Fibroblast of lung (primary cell): ENCODE measurements at regions not wholly inside any gene's neighbourhood (a gene's known extent, or its start where the extent isn't known, plus 50 kb on each side); places are given as distances from the start of the nearest gene placed in this dataset.

Experiments used
- DNase-seq, 2 donors: peaks; one replicate each; pipeline versions ENCODE4 v3.0.0 to v3.0.0-alpha.2; 2010; ENCODE audit warnings: low read depth in 2 of 2
- H2AFZ ChIP-seq: 2 replicates; pipeline ENCODE4 v1.5.1; 2012; ENCODE audit warnings: low read length, control low read depth, inconsistent platforms
- H3K27ac ChIP-seq: 2 replicates; pipeline ENCODE4 v1.5.1; 2011; ENCODE audit warnings: low read length, control low read depth; ENCODE audit not compliant: insufficient read depth
- H3K27me3 ChIP-seq: 2 replicates; pipeline ENCODE4 v1.5.1; 2011; ENCODE audit warnings: mild to moderate bottlenecking, low read length; ENCODE audit not compliant: control insufficient read depth, insufficient read depth
- H3K36me3 ChIP-seq: 2 replicates; pipeline ENCODE4 v1.5.1; 2011; ENCODE audit warnings: low read length; ENCODE audit not compliant: control insufficient read depth, insufficient read depth
- H3K4me1 ChIP-seq: 2 replicates; pipeline ENCODE4 v1.5.1; 2011; ENCODE audit warnings: low read length; ENCODE audit not compliant: control insufficient read depth, insufficient read depth; ENCODE audit errors: extremely low read depth
- H3K4me2 ChIP-seq: 2 replicates; pipeline ENCODE4 v1.5.1; 2011; ENCODE audit warnings: low read length, control low read depth; ENCODE audit not compliant: insufficient read depth; ENCODE audit errors: extremely low read depth
- H3K4me3 ChIP-seq, 4 experiments: fragments of 200-600 bp in 1 of 4; sonication (generic) in 1 of 4; replicated peaks in 1 of 4; 2 replicates each; pipeline ENCODE4 v1.5.1; 2011 to 2016; ENCODE audit warnings: low read length in 4 of 4, low read depth in 3 of 4, mild to moderate bottlenecking in 3 of 4, control low read depth in 2 of 4, inconsistent platforms in 1 of 4, mixed read lengths in 1 of 4; ENCODE audit not compliant: insufficient read depth in 1 of 4; ENCODE audit errors: control extremely low read depth in 1 of 4
- H3K79me2 ChIP-seq: 2 replicates; pipeline ENCODE4 v1.5.1; 2012; ENCODE audit warnings: mild to moderate bottlenecking, low read length, inconsistent platforms; ENCODE audit not compliant: control insufficient read depth, insufficient read depth
- H3K9ac ChIP-seq: 2 replicates; pipeline ENCODE4 v1.5.1; 2011; ENCODE audit warnings: mild to moderate bottlenecking, low read length, control low read depth; ENCODE audit not compliant: insufficient read depth
- H3K9me3 ChIP-seq: 2 replicates; pipeline ENCODE4 v1.5.1; 2012; ENCODE audit warnings: low read depth, low read length; ENCODE audit not compliant: control insufficient read depth, insufficient read depth
- H4K20me1 ChIP-seq: 2 replicates; pipeline ENCODE4 v1.5.1; 2011; ENCODE audit warnings: low read length; ENCODE audit not compliant: control insufficient read depth, insufficient read depth; ENCODE audit errors: extremely low read depth
- EZH2 ChIP-seq: IDR thresholded peaks from 2 replicates; pipeline ENCODE4 v1.5.1; 2012; ENCODE audit warnings: low read length, control low read depth, mild to moderate bottlenecking; ENCODE audit errors: missing control alignments
- TF ChIP-seq, protein P1 (sequence below), 2 donors: IDR thresholded peaks in 1 of 2; conservative IDR thresholded peaks in 1 of 2; 1 replicate in 1 of 2; 2 replicates in 1 of 2; pipeline ENCODE4 v1.5.1; 2011 to 2012; ENCODE audit warnings: low read length in 2 of 2, control low read depth in 1 of 2, inconsistent platforms in 1 of 2, low read depth in 1 of 2, mild to moderate bottlenecking in 1 of 2

DNA sequence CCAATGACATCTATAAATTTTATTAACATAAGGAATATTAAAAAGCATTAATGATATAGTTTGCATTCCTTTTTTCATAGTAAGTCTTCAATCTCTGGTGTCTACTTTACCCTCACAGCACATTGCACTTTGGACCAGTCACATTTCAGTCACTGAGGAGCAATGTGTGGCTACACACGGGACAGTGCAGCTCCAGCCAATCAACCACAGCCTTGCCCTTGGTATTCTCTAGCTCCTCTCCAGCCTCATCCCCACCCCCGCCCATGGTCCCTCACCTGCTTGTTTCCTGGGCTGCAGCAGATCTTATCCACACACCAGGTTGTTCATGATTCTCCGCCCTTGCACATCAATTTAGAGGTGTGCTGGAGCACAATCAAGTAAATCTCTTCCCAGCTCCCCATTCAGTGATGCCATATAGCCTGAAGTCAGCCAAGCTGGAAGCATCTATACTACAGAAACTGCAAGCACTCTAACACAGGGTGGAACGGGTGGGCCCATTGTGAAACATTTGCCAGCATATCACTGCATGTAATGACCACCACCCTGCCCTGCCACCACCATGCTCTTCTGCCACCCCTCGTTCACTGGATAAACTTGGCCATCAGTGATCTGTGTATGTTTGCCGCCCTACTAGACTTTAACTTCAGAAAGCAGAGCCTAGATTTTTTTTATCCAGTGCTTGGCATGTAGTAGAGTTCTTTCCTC lies 93.0 kb upstream of the SLC44A3 start:
- peak overlapping the region; percentile 20 for H3K4me2 ChIP-seq
- TF ChIP-seq, protein P1, sequence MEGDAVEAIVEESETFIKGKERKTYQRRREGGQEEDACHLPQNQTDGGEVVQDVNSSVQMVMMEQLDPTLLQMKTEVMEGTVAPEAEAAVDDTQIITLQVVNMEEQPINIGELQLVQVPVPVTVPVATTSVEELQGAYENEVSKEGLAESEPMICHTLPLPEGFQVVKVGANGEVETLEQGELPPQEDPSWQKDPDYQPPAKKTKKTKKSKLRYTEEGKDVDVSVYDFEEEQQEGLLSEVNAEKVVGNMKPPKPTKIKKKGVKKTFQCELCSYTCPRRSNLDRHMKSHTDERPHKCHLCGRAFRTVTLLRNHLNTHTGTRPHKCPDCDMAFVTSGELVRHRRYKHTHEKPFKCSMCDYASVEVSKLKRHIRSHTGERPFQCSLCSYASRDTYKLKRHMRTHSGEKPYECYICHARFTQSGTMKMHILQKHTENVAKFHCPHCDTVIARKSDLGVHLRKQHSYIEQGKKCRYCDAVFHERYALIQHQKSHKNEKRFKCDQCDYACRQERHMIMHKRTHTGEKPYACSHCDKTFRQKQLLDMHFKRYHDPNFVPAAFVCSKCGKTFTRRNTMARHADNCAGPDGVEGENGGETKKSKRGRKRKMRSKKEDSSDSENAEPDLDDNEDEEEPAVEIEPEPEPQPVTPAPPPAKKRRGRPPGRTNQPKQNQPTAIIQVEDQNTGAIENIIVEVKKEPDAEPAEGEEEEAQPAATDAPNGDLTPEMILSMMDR (conservative IDR thresholded peaks at IDR 0.05 in 1 of 2, IDR thresholded peaks at IDR 0.05 in 1 of 2; ENCODE audit: low read depth in 1 of 2, low read length in 2 of 2): no peak
- no peak for TF ChIP-seq EZH2

GRCh38 chr1:94725566-94725965 lies 94.6 kb upstream of the SLC44A3 start:
- H3K36me3 ChIP-seq: no peaks in the 10 kb centered on the region
- no peak overlapping the region for H3K27ac ChIP-seq
- TF ChIP-seq EZH2: no peak
- TF ChIP-seq, protein P1 (conservative IDR thresholded peaks at IDR 0.05 in 1 of 2, IDR thresholded peaks at IDR 0.05 in 1 of 2; ENCODE audit: low read depth in 1 of 2, low read length in 2 of 2): no peak
- H3K27me3 ChIP-seq: no peaks in the 10 kb centered on the region
- H3K4me3 ChIP-seq: no peak overlapping the region
- DNase-seq: peak in 1 of 2 donors; percentile 57
- H3K4me2 ChIP-seq: no peak overlapping the region
- H3K9ac ChIP-seq: no peak overlapping the region
- H2AFZ ChIP-seq: no peak overlapping the region
- no peaks in the 10 kb centered on the region for H3K79me2 ChIP-seq
- H4K20me1 ChIP-seq: no peaks in the 10 kb centered on the region
- H3K9me3 ChIP-seq: no peaks in the 10 kb centered on the region
- H3K4me1 ChIP-seq: peaks cover 17% of the 10 kb centered on the region

More for the DNA sequence above, 93.0 kb upstream of the SLC44A3 start:
- H3K27ac ChIP-seq: peak overlapping the region; percentile 63
- H3K79me2 ChIP-seq: no peaks in the 10 kb centered on the region
- DNase-seq: no peak
- H3K9ac ChIP-seq: no peak overlapping the region
- H3K36me3 ChIP-seq: no peaks in the 10 kb centered on the region
- no peaks in the 10 kb centered on the region for H4K20me1 ChIP-seq
- H2AFZ ChIP-seq: no peak overlapping the region
- H3K9me3 ChIP-seq: no peaks in the 10 kb centered on the region
- H3K27me3 ChIP-seq: no peaks in the 10 kb centered on the region
- no peak overlapping the region for H3K4me3 ChIP-seq
- H3K4me1 ChIP-seq: peaks cover 19% of the 10 kb centered on the region

DNA sequence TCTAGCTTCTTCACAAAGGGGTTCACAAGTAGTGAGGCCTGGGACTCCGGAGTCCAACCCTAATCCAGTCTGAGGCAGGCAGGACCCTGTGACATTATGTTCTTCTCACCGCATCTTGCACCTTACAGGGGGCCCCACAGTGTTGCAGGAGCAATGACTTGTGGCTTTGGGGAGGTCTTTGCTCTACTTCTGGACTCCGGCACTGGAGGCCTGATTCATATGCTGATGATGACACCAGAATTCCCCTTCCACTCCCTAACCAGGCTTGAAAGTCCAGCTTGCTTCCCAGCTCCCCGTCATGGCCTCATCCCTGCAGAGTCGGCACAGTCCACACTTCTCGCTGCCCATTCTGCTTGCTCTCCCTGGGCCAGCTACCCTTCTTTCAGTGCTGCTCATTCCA lies 96.3 kb upstream of the SLC44A3 start:
- no peaks in the 10 kb centered on the region for H3K79me2 ChIP-seq

More for the DNA sequence above, 96.3 kb upstream of the SLC44A3 start:
- Histone ChIP-seq H3K4me2 (no peak overlapping the region), H2AFZ (no peak overlapping the region), H3K4me3 (no peak overlapping the region), H3K9me3 (no peaks in the 10 kb centered on the region), H3K4me1 (peaks cover 14% of the 10 kb centered on the region), H3K27me3 (no peaks in the 10 kb centered on the region), H3K9ac (no peak overlapping the region), H4K20me1 (no peaks in the 10 kb centered on the region), H3K36me3 (no peaks in the 10 kb centered on the region), H3K27ac (no peak overlapping the region)
- TF ChIP-seq EZH2: no peak
- TF ChIP-seq, protein P1 (conservative IDR thresholded peaks at IDR 0.05 in 1 of 2, IDR thresholded peaks at IDR 0.05 in 1 of 2; ENCODE audit: low read depth in 1 of 2, low read length in 2 of 2): no peak
- DNase-seq: peak in 1 of 2 donors; percentile 32
